ENCODE measurements at regions not wholly inside any gene's neighbourhood (a gene's known extent, or its start where the extent isn't known, plus 50 kb on each side); places are given as distances from the start of the nearest gene placed in this dataset.
"Not testable (repeated sequence)": the region's sequence is repeated elsewhere in the genome, so short reads cannot be mapped to it uniquely, and the experiment has no call there.

GRCh38 chr2:7738596-7738995, 821.4 kb downstream of the RNF144A start:
- no peak for DNase-seq (ENCODE audit: extremely low read depth in 1 of 11, low read depth in 9 of 11, low spot score in 4 of 11)

GRCh38 chr2:7740114-7740513, 822.9 kb downstream of the RNF144A start:
- no peak for DNase-seq (ENCODE audit: extremely low read depth in 1 of 11, low read depth in 9 of 11, low spot score in 4 of 11)

GRCh38 chr2:7742301-7742700, 825.1 kb downstream of the RNF144A start:
- DNase-seq (ENCODE audit: extremely low read depth in 1 of 11, low read depth in 9 of 11, low spot score in 4 of 11) = no peak

GRCh38 chr2:7744827-7745226, 827.6 kb downstream of the RNF144A start:
- DNase-seq (ENCODE audit: extremely low read depth in 1 of 11, low read depth in 9 of 11, low spot score in 4 of 11) = no peak

- no peak for DNase-seq (ENCODE audit: extremely low read depth in 1 of 11, low read depth in 9 of 11, low spot score in 4 of 11)
These were observed 828.2 kb downstream of the RNF144A start for GRCh38 chr2:7745369-7745768.

GRCh38 chr2:7748717-7749415, 831.7 kb downstream of the RNF144A start:
- no peak for DNase-seq (ENCODE audit: extremely low read depth in 1 of 11, low read depth in 9 of 11, low spot score in 4 of 11)

- DNase-seq (ENCODE audit: extremely low read depth in 1 of 11, low read depth in 9 of 11, low spot score in 4 of 11) = no peak
These were observed 832.8 kb downstream of the RNF144A start for GRCh38 chr2:7749895-7750559.

GRCh38 chr2:7752291-7752690, 835.1 kb downstream of the RNF144A start:
- no peak for DNase-seq (ENCODE audit: extremely low read depth in 1 of 11, low read depth in 9 of 11, low spot score in 4 of 11)

- DNase-seq (ENCODE audit: extremely low read depth in 1 of 11, low read depth in 9 of 11, low spot score in 4 of 11) = no peak
These were observed 836.6 kb downstream of the RNF144A start for GRCh38 chr2:7753777-7754176.

GRCh38 chr2:7755879-7756278, 838.7 kb downstream of the RNF144A start:
- DNase-seq (ENCODE audit: extremely low read depth in 1 of 11, low read depth in 9 of 11, low spot score in 4 of 11) = no peak

- DNase-seq (ENCODE audit: extremely low read depth in 1 of 11, low read depth in 9 of 11, low spot score in 4 of 11) = no peak
These were observed 841.0 kb downstream of the RNF144A start for GRCh38 chr2:7758073-7758759.

- no peak for DNase-seq (ENCODE audit: extremely low read depth in 1 of 11, low read depth in 9 of 11, low spot score in 4 of 11)
These were observed 842.7 kb downstream of the RNF144A start for GRCh38 chr2:7759898-7760297.

GRCh38 chr2:7763418-7763817, 846.2 kb downstream of the RNF144A start:
- not testable (repeated sequence) for DNase-seq (ENCODE audit: extremely low read depth in 1 of 11, low read depth in 9 of 11, low spot score in 4 of 11)

GRCh38 chr2:7765236-7765635, 848.0 kb downstream of the RNF144A start:
- DNase-seq (ENCODE audit: extremely low read depth in 1 of 11, low read depth in 9 of 11, low spot score in 4 of 11) = no peak

- no peak for DNase-seq (ENCODE audit: extremely low read depth in 1 of 11, low read depth in 9 of 11, low spot score in 4 of 11)
These were observed 849.0 kb downstream of the RNF144A start for GRCh38 chr2:7766088-7766722.

GRCh38 chr2:7766978-7767565, 849.9 kb downstream of the RNF144A start:
- DNase-seq (ENCODE audit: extremely low read depth in 1 of 11, low read depth in 9 of 11, low spot score in 4 of 11) = no peak

GRCh38 chr2:7767902-7768301, 850.7 kb downstream of the RNF144A start:
- DNase-seq (ENCODE audit: extremely low read depth in 1 of 11, low read depth in 9 of 11, low spot score in 4 of 11) = no peak

GRCh38 chr2:7771781-7772180, 854.6 kb downstream of the RNF144A start:
- DNase-seq (ENCODE audit: extremely low read depth in 1 of 11, low read depth in 9 of 11, low spot score in 4 of 11) = no peak

Data from renal cortex interstitium (tissue), 11 donors.